Stimulated activated CD4-positive, alpha-beta T cell treated with anti-CD3 and anti-CD28 coated beads, Interleukin-12 subunit alpha, Interleukin-12 subunit beta, amount 100 ng/mL, for 48 hours (primary cell): ENCODE measurements at regions not wholly inside any gene's neighbourhood (a gene's known extent, or its start where the extent isn't known, plus 50 kb on each side); places are given as distances from the start of the nearest gene placed in this dataset.
"Not testable (repeated sequence)": the region's sequence is repeated elsewhere in the genome, so short reads cannot be mapped to it uniquely, and the experiment has no call there.

ENCODE experiments used
- DNase-seq, 3 donors: peaks; one replicate each; pipeline ENCODE4 v3.0.0-alpha.2; 2020; ENCODE audit warnings: low read depth in 2 of 3, low spot score in 1 of 3

DNA sequence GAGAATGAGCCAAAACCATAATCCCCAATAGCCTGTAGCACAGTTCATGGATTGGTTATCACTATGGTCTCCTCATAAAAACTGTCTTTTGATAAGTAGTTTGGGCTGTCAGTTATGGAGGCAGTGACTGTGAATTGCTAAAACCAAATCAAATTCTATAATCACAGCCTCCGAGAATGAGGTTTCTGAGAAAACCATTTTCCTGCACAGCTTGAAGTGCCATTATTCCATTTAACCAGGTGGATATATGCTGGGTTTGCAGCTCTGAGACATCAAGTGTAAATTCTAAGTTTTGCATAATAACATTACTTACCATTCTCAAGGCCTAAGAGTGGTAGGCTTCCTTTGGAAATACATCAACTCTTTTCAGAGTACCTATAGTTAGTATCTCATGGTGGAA, 485.4 kb downstream of the FRK start:
- DNase-seq = no peak

DNA sequence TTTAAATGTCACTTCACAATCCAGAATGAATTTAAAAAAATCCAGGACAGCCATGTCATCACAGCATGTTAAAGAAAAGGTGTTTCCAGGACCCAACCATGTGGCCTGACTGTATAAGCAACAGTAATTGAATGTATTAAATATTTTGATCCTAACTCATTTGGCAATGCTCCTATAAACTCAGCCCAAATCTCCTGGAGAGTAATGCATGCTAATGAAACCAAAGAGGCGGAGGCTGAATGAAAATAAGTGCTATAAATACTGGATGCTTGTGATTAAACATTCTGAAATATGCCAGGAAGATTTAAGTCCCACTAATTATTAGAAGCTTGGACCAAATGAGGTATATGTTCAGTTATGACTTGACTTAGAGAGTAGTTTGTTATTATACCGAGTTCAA, 486.8 kb downstream of the FRK start:
- DNase-seq = no peak

DNA sequence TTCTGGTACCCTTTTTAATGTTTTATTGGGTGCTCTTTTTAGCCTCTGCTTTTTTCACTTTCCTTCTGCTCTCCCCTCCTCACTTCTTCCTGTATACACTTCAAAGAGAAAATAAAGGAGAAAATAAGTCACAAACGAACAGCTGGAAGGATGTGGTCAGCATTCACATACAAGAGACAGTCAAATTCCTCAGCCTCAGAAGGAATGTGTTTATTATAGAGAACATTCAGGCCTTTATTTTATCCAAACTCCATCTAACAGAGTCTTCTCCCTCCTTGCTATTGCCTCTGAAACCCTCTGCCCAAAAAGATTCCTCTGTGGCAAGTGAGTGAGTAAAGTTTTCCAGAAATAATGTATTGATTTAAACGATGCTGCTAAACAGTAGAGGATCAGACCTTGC, 490.4 kb downstream of the FRK start:
- no peak for DNase-seq

DNA sequence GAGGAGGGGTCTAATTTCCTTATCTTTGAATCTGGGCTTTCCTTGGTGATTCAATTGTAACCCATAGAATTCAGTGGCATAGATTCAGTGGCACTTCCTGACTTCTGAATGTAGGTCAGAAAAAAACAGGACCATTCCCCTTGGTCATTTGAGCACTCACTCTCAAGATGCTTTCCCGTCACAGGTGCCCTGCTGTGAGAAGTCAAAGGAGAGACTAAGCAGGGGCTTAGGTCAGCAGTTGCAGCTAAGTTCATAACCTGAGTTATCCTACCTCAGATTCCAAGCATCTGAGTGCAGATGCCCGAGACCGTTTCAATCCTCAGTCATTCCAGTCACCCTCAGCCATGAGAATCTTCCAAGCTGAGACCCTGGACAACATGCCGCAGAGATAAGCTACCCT, 506.6 kb downstream of the FRK start:
- no peak for DNase-seq

DNA sequence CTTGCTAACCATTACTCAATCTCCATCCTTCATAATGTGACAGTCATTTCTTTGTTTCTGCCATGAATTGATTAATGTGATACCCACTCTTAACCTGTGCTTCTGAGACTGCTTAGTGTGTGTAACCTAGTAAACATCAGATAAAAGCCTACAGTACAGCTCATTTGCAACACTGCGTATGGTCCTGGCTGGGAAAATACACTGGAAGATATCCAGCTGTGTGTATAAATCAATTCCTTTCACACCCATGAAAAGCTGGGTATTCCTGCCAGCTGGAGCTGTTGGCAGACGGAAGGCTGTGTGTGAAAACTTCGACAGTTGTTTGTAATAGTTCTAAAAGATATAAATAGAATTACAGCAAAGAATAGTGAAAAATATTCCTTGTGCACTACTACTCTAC, 509.2 kb downstream of the FRK start:
- DNase-seq = no peak

DNA sequence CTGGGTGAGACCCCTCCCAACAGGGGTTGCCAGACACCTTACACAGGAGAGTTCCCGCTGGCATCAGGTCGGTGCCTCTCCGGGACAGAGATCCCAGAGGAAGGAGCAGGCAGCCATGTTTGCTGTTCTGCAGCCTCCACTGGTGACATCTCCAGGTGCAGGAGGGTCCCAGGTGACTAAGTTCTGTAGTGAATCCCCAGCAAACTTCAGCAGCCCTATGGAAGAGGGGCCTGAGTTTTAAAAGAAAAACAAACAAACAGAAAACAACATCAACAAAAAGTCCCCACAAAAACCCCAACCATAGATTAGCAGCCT, 515.1 kb downstream of the FRK start:
- DNase-seq = no peak

DNA sequence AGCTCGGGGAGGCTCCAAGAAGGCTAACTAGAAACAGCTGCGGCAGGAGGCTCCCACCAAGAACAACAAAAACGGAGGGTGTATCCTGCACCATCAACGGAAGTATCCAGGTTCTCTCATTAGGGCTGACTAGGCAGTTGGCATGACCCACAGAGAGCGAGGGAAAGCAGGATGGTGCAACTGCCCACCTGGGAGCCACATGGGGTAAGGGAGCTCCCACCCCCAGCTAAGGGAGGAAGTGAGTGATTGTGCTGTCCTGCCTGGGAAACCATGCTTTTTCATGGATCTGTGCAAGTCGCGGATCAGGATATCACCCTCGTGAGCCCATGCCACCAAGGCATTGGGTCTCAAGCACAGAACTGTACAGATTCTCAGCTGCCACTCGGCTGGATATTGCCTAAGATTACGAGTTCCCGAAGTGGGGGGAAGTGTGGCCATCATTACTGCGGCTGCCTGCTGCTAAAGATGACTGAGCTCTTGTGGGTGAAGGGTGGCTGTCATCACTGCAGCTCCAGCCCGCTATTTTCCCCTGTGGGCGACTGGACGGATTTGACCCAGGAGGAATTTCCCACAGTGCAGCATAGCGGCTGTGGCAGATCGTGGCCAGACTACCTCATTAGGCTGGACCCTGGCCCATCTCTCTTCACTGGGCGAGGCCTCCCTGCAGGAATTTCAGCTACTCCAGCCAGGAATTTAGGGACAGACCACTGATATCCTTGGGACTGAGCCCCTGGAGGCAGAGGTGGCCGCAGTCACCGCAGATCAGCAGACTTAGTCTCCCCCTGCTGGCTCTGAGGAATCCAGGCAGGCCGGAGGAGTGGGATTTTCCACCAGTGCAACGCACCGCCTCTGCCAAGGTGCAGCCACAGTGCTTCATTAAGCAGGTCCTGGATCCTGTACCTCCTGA, 515.7 kb downstream of the FRK start:
- no peak for DNase-seq

DNA sequence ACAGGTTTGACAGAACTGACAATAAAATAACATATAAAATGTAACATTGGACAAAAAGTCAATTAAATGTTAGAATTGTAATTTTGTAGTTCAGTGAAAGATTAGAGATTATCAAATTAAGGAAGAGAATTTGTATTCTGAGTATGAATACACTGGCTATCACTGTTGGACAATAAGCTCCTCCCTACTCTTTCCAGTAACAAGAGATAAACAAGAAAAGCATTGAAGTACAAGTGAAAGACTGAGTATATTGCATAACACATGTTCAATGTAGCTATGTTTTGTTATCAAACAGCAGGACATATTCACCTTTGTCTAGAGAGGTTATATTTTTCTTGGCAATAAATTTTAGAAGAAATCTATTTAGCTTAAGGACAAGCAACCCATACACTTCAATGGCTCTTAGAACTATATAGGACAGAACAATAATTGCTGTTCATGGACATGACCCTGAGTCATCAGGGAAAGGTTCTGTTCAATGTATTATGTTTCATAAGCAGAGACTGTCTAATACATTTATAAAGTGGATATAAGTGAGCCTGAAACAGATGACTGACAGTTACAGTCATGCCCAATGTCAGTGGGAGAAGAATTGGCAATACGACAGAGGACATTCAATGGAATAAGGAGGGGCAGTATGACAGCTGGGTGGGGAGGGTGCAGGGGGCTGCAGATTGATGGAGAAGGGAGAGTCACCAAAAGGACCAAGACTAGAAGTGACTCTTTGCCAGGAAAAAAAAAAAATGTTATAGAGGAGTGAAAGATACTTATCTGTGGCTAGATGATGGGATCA, 520.4 kb downstream of the FRK start:
- no peak for DNase-seq

DNA sequence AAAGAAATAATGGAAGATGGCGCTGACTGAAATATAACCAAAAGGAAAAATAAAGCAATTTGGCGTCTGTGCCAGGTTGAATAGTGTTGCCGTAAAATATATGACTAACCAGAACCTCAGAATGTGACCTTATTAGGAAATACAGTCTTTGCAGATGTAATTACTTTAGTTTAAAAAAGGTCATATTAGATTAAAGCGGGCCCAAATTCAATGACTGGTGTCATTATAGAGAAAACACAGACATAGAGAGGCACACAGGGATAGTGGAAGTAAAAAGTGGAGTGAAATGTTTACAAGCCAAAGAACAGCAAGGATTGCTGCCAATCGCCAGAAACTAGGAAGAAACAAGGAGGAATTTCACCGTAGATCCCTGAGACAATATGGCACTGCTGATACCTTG, 521.2 kb downstream of the FRK start:
- DNase-seq = no peak

DNA sequence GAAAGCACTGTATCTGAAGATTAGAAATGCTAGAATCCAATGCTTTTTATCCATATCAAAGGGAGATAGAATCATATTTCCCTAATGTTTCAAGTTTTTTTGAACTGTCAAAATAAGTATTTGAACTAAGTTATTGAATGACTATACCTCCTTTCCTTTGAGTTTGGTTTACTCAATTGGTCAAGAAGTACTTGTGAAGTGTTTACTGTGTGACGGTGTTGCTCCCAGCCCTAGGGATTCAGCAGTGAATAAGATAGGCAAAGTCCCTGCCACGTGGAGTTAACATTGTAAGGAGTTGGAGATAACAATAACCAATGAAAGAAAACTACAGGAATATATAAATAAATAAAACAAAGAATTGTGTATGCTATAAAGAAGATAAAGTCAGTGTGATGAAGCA, 535.9 kb downstream of the FRK start:
- DNase-seq = no peak

DNA sequence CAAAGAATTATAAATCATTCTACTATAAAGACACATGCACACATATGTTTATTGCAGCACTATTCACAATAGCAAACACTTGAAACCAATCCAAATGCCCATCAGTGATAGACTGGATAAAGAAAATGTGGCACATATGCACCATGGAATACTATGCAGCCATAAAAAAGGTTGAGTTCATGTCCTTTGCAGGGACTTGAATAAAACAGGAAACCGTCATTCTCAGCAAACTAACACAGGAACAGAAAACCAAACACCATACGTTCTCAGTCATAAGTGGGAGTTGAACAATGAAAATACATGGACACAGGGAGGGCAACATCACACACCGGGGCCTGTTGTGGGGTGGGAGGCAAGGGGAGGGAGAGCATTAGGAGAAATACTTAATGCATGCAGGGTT, 538.9 kb downstream of the FRK start:
- DNase-seq = not testable (repeated sequence)

DNA sequence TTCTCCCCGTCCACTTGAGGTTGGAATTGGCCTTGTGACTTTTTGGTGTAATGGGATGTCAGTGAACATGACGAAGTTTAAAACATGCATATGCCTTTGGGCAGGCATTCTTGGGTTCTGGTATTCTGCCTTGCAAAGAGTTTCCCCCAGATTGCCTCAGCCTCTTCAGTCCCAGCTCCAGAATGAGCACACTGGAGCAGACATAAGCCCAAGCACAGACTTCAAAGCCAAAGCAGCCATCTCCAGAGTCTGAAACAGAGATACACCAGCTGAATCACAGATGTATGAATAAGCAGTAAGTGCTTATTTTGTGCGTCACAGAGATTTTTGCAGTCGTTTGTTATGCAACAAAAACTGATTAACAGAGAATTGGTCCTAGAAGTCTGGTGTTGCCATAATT, 546.0 kb downstream of the FRK start:
- no peak for DNase-seq

DNA sequence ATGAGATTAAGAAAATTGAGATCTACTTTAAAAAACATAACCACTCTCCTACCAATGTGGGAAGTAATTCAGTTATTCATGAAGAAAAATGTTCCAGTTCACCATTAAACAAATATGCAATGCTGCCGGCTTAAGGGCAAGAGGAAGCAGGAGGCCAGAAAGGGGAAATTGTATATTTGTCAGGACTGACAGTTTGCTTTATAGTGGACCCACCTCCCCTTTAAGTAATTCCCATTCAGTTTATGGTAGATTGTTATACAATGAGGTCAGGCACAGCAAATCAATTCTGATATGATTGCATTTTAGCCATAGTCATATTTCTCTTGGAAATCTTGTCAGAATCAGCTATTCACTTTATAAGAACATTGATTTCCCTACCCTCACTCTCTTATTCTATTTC, 547.8 kb downstream of the FRK start:
- no peak for DNase-seq

DNA sequence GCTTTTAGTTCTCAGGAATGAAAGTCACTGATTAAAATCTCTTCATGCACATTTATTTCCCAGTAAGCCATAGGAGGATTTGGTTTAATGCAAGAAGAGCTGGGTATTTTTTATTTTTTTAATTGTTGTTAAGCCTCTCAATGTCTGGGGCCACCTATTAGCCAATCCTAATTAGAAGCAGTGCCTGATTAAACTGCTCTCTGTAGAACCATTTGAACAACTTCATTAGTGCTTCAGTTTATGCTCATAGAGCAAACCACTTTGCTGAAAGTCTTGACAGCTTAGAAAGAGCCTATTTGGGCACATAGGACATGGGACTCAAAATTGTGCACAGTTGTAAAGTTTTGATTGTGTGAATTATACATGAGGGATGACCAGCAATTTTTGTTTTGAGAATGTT, 548.9 kb downstream of the FRK start:
- no peak for DNase-seq

DNA sequence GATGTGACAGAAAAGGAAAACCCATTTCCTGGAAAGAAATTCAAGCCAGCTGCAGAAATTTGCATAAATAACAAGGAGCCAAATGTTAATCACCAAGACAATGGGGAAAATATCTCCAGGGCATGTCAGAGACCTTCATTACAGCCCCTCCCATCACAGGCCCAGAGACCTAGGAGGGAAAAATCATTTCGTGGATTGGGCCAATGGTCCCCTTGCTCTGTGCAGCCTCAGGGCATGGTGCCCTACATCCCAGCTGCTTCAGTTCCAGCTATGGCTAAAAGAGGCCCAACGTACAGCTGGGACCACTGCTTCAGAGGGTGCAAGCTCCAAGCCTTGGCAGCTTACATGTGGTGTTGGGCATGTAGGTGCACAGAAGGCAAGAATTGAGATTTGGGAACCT, 558.3 kb downstream of the FRK start:
- not testable (repeated sequence) for DNase-seq

DNA sequence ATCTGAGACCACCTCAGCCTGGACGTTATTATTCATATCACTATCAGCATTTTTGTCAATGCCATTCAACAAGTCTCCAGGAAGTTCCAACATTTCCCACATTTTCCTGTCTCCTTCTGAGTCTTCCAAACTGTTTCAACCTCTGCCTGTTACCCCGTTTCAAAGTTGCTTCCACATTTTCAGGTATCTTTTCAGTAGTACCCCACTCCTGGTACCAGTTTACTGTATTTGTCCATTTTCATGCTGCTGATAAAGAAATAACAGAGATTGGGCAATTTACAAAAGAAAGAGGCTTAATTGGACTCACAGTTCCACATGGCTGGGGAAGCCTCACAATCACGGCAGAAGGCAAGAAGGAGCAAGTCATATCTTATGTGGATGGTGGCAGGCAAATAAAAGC, 565.5 kb downstream of the FRK start:
- no peak for DNase-seq

DNA sequence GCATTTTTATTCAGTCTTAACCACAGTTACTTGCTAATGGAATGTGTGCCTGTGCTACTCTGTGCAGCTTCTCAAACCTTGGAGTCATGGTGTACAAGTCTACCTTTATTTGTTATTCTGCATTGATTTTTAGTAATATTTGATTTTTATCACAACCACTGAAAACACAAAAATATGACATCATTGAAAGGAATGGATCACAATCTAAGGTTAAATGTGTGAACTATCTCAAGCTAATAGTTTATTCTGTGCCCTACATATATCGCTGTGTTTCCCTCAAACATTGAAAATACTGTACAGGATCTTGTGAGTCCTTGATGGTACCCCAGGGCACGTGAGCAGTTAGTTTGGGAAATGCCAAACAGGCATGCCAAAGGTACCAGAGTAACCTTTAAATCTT, 573.4 kb downstream of the FRK start:
- no peak for DNase-seq

DNA sequence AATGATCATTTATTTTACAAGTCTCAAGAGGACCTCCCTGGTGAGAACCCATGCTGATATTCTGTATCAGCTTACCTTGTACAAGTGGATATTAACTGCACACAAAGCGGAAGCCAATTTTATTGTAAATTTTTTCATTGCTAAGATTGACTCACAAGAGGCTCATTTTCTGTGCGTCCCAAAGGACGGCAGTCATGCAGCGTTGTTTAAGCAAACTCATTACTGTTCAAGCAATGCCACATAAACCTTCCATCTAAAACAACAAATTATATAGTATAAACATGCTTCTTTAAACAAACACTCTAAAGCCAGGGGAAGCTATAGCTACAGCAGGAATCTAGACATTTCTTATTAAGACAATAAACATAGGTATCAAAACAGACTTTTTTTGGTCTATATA, 575.3 kb downstream of the FRK start:
- no peak for DNase-seq

DNA sequence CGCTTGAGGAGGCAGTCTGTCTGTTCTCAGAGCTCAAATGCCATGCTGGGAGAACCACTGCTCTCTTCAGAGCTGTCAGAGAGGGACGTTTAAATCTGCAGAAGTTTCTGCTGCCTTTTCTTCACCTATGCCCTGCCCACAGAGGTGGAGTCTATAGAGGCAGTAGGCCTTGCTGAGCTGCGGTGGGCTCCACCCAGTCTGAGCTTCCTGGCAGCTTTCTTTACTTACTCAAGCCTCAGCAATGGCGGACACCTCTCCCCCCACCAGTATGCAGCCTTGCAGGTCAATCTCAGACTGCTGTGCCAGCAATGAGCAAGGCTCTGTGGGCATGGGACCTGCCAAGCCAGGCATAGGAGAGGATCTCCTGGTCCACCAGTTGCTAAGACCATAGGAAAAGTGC, 580.1 kb downstream of the FRK start:
- DNase-seq = not testable (repeated sequence)

DNA sequence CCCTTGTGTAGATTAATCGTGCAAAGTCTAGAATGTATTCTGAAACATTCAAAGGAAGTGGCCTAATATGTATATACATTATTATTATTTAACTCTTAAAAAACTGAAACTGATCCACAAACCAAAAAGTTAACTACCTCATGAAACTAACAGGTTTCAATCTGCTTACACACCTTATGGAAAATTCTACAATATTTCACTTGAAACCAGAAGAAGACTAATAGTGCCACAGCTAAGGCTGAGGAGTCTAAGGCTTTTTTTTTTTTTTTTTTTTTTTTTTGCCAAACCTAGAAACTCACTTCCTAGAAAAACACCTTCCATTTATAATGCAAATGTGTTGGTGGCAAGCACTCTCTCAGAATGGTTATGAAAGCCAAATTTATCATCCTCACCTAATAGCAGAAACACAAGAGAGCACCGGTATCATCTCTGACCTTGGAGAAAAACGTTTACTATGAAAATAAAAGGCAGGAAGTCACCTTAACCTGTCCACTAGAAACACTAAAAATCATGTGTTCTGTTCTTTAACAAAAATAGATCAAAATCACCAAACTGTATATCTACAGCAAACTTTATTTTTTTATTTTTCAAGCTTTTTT, 586.1 kb downstream of the FRK start:
- no peak for DNase-seq

DNA sequence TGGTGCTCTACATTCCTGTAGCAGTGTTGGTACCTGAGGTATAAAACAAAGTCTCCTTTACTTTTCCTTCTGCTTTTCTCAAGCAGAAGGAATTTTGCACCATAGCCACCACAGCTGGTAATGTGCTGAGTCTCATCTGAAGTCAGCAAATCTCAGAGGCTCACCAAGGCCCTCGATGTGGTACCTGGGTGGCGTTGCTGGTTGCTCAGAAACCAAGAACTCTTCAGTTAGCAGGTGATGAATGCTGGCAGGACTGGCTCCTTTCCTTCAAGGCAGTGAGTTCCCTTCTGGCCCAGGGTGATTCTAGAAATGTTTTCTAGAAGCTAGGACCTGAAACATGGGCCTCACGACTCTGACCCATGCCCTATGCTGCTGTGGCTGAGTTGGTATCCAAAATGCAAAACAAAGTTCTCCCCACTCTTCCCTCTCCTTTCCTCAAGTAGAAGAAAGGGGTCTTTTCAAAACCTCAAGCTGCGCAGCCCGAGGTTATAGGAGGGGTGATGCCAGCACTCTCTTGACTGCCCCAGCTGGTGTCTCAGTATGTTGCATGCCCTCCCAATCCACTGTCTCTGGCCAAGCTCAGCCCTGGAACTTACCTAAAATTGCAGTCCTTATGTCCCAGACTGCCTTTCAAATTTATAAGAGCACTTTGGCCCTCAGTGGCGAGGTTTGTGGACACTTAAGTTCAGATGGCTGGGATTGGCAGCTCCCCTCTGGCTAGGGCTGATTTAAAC, 592.3 kb downstream of the FRK start:
- DNase-seq = no peak

DNA sequence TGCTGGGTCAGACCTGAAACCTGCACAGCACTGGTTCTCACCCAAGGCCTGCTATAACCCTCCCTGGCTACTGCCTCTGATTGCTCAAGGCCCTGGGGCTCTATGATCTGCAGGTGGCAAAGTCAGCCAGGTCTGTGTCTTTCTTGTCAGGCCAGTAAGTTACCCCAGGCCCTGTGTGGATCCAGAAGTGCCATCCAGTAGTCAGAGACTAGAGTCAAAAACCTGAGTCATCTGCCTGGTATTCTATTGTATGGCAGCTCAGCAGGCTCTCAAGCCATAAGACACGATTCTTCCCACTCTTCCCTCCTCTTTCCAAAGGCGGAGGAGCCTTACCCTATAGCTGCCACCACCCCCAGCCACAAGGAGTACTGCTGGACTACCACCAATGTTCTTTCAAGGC, 593.0 kb downstream of the FRK start:
- DNase-seq = no peak
